KG1 (cell line): ENCODE measurements at regions not wholly inside any gene's neighbourhood (a gene's known extent, or its start where the extent isn't known, plus 50 kb on each side); places are given as distances from the start of the nearest gene placed in this dataset.

ENCODE experiments used
- DNase-seq: peaks from one replicate; lab custom pipeline; 2025; lab: John Stamatoyannopoulos, UW

- no peak for DNase-seq
These were observed 342.4 kb upstream of the AJAP1 start for GRCh38 chr1:4312024-4312423.

GRCh38 chr1:4315202-4315601, 339.2 kb upstream of the AJAP1 start:
- no peak for DNase-seq

GRCh38 chr1:4317207-4317606, 337.2 kb upstream of the AJAP1 start:
- no peak for DNase-seq

- DNase-seq = no peak
These were observed 335.7 kb upstream of the AJAP1 start for GRCh38 chr1:4318720-4319119.

GRCh38 chr1:4319496-4319895, 334.9 kb upstream of the AJAP1 start:
- DNase-seq = no peak

GRCh38 chr1:4322881-4323280, 331.5 kb upstream of the AJAP1 start:
- no peak for DNase-seq

GRCh38 chr1:4323309-4323708, 331.1 kb upstream of the AJAP1 start:
- DNase-seq = no peak

GRCh38 chr1:4324525-4324924, 329.9 kb upstream of the AJAP1 start:
- no peak for DNase-seq

GRCh38 chr1:4327142-4327541, 327.3 kb upstream of the AJAP1 start:
- no peak for DNase-seq

- no peak for DNase-seq
These were observed 325.9 kb upstream of the AJAP1 start for GRCh38 chr1:4328402-4329071.

- DNase-seq = no peak
These were observed 323.3 kb upstream of the AJAP1 start for GRCh38 chr1:4330805-4331766.

GRCh38 chr1:4331767-4332163, 322.6 kb upstream of the AJAP1 start:
- no peak for DNase-seq

GRCh38 chr1:4336507-4336906, 317.9 kb upstream of the AJAP1 start:
- DNase-seq = no peak

GRCh38 chr1:4341421-4341820, 313.0 kb upstream of the AJAP1 start:
- DNase-seq = no peak

- DNase-seq = no peak
These were observed 310.2 kb upstream of the AJAP1 start for GRCh38 chr1:4344065-4344732.

- DNase-seq = no peak
These were observed 309.3 kb upstream of the AJAP1 start for GRCh38 chr1:4345094-4345493.

- no peak for DNase-seq
These were observed 308.3 kb upstream of the AJAP1 start for GRCh38 chr1:4346131-4346530.

GRCh38 chr1:4351453-4351852, 303.0 kb upstream of the AJAP1 start:
- no peak for DNase-seq

- DNase-seq = no peak
These were observed 301.1 kb upstream of the AJAP1 start for GRCh38 chr1:4353090-4353856.

- no peak for DNase-seq
These were observed 298.6 kb upstream of the AJAP1 start for GRCh38 chr1:4355839-4356238.

GRCh38 chr1:4362314-4363044, 291.9 kb upstream of the AJAP1 start:
- no peak for DNase-seq
